A673 (cell line): ENCODE measurements at regions not wholly inside any gene's neighbourhood (a gene's known extent, or its start where the extent isn't known, plus 50 kb on each side); places are given as distances from the start of the nearest gene placed in this dataset.

Experiments
- BruUV-seq: library from RNA; stranded (reverse); fragments of 400-500 nt; replicated peaks from 2 replicates; lab custom pipeline; 2021; lab: Mats Ljungman, UMichigan
- CTCF ChIA-PET: fragments of 300-600 bp; sonication (Branson Sonifier 250); formaldehyde crosslinking; loops from one replicate; lab custom pipeline; 2022; ENCODE audit warnings: antibody characterized with exemption; lab: Charles Lee
- POLR2A ChIA-PET: fragments of 300-600 bp; sonication (Branson Sonifier 250); formaldehyde crosslinking; loops from one replicate; lab custom pipeline; 2022; ENCODE audit warnings: antibody characterized with exemption; ENCODE audit not compliant: low non-redundant PET; lab: Charles Lee
- DNase-seq: peaks from one replicate; pipeline ENCODE4 v3.0.0-alpha.2; 2015; ENCODE audit warnings: low spot score
- H3K27ac ChIP-seq: fragments of 200-600 bp; sonication (generic); 2 replicates; pipeline ENCODE4 v1.5.1; 2016; ENCODE audit warnings: mixed run types, low read depth, mild to moderate bottlenecking, mixed read lengths, antibody characterized with exemption, low read length; ENCODE audit not compliant: poor library complexity, severe bottlenecking
- H3K27me3 ChIP-seq: fragments of 200-600 bp; sonication (generic); replicated peaks from 2 replicates; pipeline ENCODE4 v1.6.1; 2017; ENCODE audit warnings: mixed run types, low read depth, mild to moderate bottlenecking, mixed read lengths, antibody characterized with exemption, low read length; ENCODE audit not compliant: insufficient read depth, poor library complexity
- H3K36me3 ChIP-seq: fragments of 200-600 bp; sonication (generic); 2 replicates; pipeline ENCODE4 v1.6.1; 2016; ENCODE audit warnings: mixed run types, mild to moderate bottlenecking, mixed read lengths, antibody characterized with exemption, low read length; ENCODE audit not compliant: insufficient read depth, poor library complexity, severe bottlenecking
- H3K4me1 ChIP-seq: fragments of 200-600 bp; sonication (generic); 2 replicates; pipeline ENCODE4 v1.6.1; 2017; ENCODE audit warnings: mixed run types, mild to moderate bottlenecking, mixed read lengths, antibody characterized with exemption, low read length; ENCODE audit not compliant: insufficient read depth, poor library complexity, severe bottlenecking
- H3K4me3 ChIP-seq: fragments of 200-600 bp; sonication (generic); 2 replicates; pipeline ENCODE4 v1.5.1; 2016; ENCODE audit warnings: low read depth, mixed run types, mild to moderate bottlenecking, mixed read lengths, low read length; ENCODE audit not compliant: poor library complexity, severe bottlenecking
- H3K9me3 ChIP-seq: fragments of 200-600 bp; sonication (generic); 2 replicates; pipeline ENCODE4 v1.6.1; 2016; ENCODE audit warnings: mixed run types, low read depth, mild to moderate bottlenecking, mixed read lengths, antibody characterized with exemption, low read length; ENCODE audit not compliant: poor library complexity, severe bottlenecking
- CTCF ChIP-seq: fragments of 300-800, 200-600 bp; sonication (generic); conservative IDR thresholded peaks from 2 replicates; pipeline ENCODE4 v1.5.1; 2017; ENCODE audit warnings: low read depth, mild to moderate bottlenecking, antibody characterized with exemption, low read length, moderate library complexity, mixed read lengths
- EZH2 ChIP-seq: fragments of 200-600 bp; sonication (generic); IDR thresholded peaks from 2 replicates; pipeline ENCODE4 v1.6.1; 2017; ENCODE audit warnings: borderline replicate concordance, low read depth, mild to moderate bottlenecking, mixed read lengths, antibody characterized with exemption, low read length; ENCODE audit not compliant: poor library complexity, severe bottlenecking
- intact Hi-C: fragments of 100-400 bp; cut with micrococcal nuclease; formaldehyde crosslinking; loops from one replicate; pipeline ENCODE4 v1.10.0; 2022; ENCODE audit not compliant: unreplicated experiment

GRCh38 chr18:57294547-57294946 is 57.8 kb upstream of the ST8SIA3 start:
- Histone ChIP-seq H3K4me3 (no peak overlapping the region), H3K27ac (no peak overlapping the region), H3K9me3 (peaks cover under 1% of the 10 kb centered on the region), H3K27me3 (peaks cover 70% of the 10 kb centered on the region), H3K36me3 (no peaks in the 10 kb centered on the region), H3K4me1 (no peaks in the 10 kb centered on the region)
- ChIA-PET POLR2A (no interaction called here), CTCF (no interaction called here)
- DNase-seq: no peak
- intact Hi-C loops: no loop called here
- TF ChIP-seq EZH2 (no peak), CTCF (no peak)
- no TSS peak for BruUV-seq

- Histone ChIP-seq H3K9me3 (no peaks in the 10 kb centered on the region), H3K36me3 (no peaks in the 10 kb centered on the region), H3K27me3 (peaks cover 81% of the 10 kb centered on the region), H3K4me1 (no peaks in the 10 kb centered on the region), H3K4me3 (no peak overlapping the region), H3K27ac (no peak overlapping the region)
- ChIA-PET POLR2A (no interaction called here), CTCF (no interaction called here)
- no TSS peak for BruUV-seq
- no peak for DNase-seq
- intact Hi-C loops: no loop called here
- TF ChIP-seq CTCF (no peak), EZH2 (no peak)
These were observed 56.0 kb upstream of the ST8SIA3 start for GRCh38 chr18:57296336-57296735.

GRCh38 chr18:57297306-57297705 is 55.1 kb upstream of the ST8SIA3 start:
- no TSS peak for BruUV-seq
- Histone ChIP-seq H3K9me3 (no peaks in the 10 kb centered on the region), H3K36me3 (no peaks in the 10 kb centered on the region), H3K4me1 (no peaks in the 10 kb centered on the region), H3K4me3 (no peak overlapping the region), H3K27ac (no peak overlapping the region), H3K27me3 (peaks cover 81% of the 10 kb centered on the region)
- CTCF ChIA-PET: no interaction called here
- no peak for DNase-seq
- no peak for TF ChIP-seq EZH2
- no peak for TF ChIP-seq CTCF
- POLR2A ChIA-PET: no interaction called here
- intact Hi-C loops: no loop called here
